Urothelium cell line (cell line): ENCODE measurements at regions not wholly inside any gene's neighbourhood (a gene's known extent, or its start where the extent isn't known, plus 50 kb on each side); places are given as distances from the start of the nearest gene placed in this dataset.

Source experiments
- DNase-seq: peaks from one replicate; pipeline ENCODE4 v3.0.0; 2011; ENCODE audit warnings: low spot score, mixed read lengths
- FAIRE-seq: peaks from 2 replicates; lab custom pipeline; 2011; peaks lifted over from hg19 to GRCh38; lab: Jason Lieb, UNC

DNA sequence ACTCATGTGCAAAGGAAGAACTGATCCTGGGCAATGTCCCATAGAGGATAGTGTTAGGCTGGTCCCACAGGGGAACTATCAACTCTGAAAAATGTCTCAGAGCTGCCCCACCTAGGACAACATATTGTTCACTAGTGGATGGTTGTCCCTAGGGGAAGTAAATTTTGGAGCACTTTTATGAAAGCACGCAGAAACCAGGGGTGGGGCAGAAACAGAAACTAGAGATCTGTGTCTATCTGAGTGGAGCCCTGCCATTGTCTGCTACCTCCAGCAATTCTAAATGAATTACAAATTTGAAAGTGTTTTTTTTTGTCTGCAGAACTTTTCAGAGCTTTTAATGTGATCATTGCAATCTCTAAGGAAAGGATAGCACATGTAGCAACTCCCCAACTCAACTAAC, 357.1 kb upstream of the PROK2 start:
- no peak for FAIRE-seq
- DNase-seq: no peak

DNA sequence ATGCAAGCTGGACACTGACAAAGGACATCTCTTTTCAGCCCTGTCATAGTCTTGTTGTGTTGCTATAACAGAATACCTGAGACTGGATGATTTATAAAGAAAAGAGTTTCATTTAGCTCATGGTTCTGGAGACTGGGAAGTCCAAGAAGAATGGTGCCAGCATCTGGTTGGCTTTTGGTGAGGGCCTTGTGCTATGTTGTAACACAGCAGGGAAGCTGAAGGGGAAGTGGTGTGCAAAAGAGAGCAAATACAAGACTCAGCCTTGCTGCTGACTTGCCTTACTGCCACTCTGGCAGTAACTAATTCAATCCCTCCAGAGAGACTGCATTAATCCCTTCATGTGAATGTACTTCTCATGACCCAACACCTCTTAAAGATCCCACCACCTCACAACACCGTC, 356.3 kb upstream of the PROK2 start:
- DNase-seq (no peak), FAIRE-seq (no peak)

- DNase-seq (no peak), FAIRE-seq (no peak)
Measured at GRCh38 chr3:72139316-72139715, 354.4 kb upstream of the PROK2 start.

DNA sequence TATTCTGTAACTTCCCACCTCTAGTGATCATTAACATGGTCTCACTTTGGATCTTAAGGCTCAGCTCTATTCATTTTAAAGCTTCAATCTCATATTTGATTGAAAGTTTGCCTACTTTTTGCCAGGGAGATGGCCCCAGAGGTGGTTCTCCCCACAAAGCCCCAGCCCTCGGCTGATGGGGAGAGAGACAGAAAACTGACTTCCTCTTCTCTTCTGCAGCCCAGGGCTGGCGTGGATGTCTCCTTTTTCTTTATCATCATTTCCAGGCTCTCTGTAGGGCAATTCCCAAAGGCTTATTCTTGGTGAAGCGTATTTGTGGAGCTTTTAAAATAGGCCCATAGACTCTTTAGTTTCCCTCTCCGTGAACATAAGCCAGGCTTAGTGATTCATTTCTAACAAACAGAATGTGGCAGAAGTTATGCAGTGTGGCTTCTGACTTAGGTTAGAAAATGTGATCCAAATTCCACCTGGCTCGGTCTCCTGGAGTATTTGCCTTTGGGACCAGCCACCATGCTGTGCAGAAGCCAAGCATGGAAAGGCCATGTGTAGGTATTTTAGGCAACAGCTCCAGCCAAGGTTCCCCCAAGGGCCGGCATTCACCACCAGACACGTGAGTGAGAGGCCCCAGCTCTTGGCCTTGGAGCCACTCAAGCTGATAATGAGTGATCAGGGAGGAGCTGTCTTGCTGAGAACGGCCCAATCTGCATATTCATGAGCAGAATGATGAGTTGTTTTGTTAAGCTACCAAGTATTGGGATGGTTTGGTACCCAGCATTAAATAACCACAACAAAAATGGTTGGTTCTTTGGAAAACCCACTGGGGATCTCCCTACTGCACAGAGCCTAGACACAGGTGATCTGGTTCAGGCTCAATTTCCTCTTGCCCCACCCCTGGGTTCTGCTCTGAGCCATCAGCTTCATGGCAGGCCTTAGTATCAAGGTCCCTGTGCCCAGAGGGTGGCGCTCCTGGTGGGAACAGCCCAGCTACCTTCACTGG, 353.2 kb upstream of the PROK2 start:
- DNase-seq: no peak
- no peak for FAIRE-seq

- DNase-seq: no peak
- FAIRE-seq: no peak
Measured at GRCh38 chr3:72135636-72136035, 350.7 kb upstream of the PROK2 start.

DNA sequence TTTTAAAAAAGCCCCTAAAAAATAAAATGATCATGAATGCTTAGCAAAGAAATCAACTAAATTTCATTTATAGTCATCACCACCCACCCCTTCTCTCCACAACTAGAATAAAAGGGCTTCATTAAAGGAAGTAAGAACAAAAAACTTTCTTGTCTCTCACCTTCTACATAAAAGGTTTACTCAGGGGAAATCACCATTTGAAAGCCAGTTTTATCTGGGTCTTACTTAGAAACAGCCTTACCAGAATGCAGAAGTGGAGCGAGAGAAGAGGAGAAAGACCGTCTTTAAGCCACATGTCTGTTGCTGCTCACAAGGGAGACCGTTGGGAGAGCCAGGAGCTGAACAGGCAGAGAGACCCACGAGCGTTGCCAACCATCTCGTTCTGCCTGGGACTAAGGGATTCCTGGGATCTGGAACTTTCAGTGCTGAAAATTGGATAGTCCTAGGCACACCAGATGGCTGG, 350.1 kb upstream of the PROK2 start:
- DNase-seq: no peak
- FAIRE-seq: no peak

DNA sequence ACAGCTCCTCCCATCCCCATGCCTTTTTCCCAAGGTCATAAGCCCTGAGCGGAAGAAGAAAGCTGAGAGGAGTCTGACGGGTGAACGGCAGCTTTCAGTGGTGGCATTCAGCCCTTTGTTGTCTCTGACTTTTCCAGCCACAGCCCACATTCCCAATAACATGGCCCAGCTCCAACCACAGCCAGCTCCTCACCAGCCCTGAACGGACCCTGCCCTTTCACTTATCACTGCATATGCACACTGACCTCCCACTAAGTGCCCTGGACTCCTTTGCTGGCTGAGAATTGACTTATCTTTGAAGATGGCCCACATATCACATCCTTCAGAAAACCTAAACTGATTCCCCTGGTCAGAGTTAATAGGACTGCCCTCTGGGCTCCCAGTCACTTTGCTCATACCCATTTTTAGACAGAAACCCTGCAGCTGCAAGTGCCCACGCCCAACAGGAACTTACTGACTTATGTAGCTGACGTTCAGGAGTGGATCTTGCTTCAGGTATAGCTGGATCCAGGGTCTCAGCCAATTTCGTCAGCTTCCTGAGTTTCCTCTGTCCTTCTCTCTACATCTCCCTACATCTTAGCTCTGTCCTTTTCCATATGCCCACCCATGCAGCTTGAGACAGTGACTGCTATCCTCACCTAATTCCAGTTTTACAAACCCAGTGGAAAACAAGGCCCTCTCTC, 348.5 kb upstream of the PROK2 start:
- DNase-seq (no peak), FAIRE-seq (no peak)

- no peak for FAIRE-seq
Measured at GRCh38 chr3:72131899-72132298, 347.0 kb upstream of the PROK2 start.

GRCh38 chr3:72130565-72130964, 345.6 kb upstream of the PROK2 start:
- no peak for DNase-seq
- no peak for FAIRE-seq

More at GRCh38 chr3:72131899-72132298, 347.0 kb upstream of the PROK2 start:
- no peak for DNase-seq

- FAIRE-seq (peak; percentile 87), DNase-seq (no peak)
Measured at GRCh38 chr3:72129501-72130094, 344.6 kb upstream of the PROK2 start.

DNA sequence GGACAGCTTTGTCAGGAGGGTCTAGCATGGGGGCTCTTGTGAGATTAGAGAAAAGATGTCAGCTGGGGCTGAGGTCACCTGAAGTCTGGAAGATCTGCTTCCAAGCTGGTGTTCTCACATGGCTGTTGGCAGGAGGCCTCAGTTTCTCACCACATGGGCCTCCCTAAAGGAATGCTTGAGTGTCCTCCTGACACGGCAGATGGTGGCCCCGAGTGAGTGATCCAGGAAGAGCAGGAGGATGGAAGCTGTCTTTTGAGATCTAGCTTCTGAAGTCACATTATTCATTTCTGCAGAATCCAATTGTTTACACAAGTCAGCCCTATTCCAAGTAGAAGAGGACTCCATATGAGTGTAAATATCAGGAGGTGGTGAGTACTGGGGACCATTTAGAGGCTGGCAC, 344.0 kb upstream of the PROK2 start:
- no peak for DNase-seq
- FAIRE-seq: no peak

DNA sequence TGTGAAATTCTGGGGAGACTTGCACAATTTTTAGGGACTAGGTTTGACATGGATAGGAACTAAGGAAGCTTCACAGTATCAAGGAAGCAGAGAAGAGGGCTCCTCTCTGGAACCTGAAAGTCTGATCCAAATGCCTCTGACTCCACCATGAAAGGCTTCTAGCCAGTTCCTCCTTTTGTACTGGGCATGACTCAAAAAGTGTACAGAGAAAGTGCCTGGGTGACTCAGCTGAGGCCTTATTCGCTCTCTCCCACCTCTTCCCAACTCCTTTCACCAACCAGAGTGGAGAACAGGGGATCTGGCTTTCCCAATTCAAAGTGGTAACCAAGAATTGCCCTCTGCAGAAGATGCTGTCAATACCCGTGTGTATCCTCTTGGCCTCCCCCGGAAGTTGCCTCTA, 342.9 kb upstream of the PROK2 start:
- DNase-seq: peak; percentile 33
- no peak for FAIRE-seq

GRCh38 chr3:72127224-72127612, 342.3 kb upstream of the PROK2 start:
- DNase-seq (no peak), FAIRE-seq (no peak)

GRCh38 chr3:72126441-72127223, 341.7 kb upstream of the PROK2 start:
- FAIRE-seq: no peak
- no peak for DNase-seq

DNA sequence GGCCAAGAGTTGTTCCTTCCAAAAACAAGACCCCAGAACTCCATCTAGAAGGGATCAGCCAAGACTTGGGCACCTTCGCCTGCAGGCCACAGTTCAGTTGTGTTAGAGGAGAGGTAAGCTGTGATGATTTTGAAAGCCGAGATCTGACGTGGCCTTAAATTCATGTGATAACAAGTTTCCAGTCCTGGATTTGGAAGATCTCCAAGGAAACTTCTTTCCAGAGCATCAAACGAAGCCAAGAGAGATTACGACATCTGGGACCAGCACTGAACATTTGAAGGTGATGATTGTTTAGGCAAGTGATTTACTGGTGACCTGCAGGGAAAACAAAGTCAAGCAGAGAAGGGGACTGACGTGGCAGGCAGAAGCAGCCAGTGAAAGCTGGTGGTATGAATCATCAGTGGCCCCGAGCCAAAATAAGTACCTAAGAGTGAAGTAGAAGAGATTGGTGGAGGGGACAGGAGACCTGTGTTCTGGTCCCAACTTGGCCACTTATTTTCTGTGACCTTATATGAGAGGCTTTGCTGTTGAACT, 339.0 kb upstream of the PROK2 start:
- DNase-seq: peak; percentile 90
- peak; percentile 66 for FAIRE-seq

DNA sequence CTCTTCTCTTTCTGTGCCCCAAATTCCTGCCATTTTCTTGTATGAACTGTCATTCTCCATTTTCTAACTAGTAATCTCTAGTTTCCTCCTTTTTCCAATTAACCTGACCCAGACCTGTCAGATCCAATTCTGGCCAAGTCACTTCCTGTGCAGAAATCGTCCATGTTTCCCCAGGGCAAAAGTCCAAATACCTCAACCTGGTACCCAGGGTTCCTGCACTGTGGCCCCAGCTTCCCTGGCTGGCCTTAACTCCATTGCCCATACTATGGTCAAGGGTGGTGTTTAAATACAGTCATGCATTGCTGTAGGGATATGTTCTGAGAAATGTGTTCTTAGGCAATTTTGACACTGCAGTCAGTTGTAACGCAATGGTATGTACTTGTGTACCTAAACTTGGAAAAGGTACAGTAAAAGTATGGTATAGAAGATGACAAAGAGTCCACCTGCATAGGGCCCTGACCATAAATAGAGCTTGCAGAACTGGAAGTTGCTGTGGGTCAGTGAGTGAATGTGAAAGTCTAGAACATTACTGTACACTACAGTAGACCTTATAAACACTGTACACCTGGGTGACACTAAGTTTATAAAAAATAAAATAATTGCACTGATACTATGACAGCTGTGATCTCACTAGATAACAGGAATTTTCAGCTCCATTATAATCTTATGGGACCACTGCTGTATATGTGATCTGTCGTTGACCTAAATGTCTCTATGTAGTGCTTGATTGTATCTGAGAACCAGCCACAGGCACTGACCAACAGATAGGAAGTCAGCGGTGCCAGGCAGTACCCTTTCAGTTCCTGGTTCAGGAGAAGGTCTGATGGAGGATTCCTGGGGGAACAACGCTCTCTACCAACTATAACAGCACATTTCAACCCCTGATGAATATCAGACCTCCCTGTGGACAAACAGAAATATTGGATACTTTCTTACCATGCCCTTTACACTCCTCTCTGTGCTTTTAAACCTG, 336.1 kb upstream of the PROK2 start:
- FAIRE-seq (no peak), DNase-seq (no peak)

- DNase-seq: no peak
- FAIRE-seq: no peak
Measured at GRCh38 chr3:72120039-72120438, 335.1 kb upstream of the PROK2 start.

GRCh38 chr3:72118628-72119027, 333.7 kb upstream of the PROK2 start:
- DNase-seq (no peak), FAIRE-seq (no peak)

GRCh38 chr3:72116226-72116625, 331.3 kb upstream of the PROK2 start:
- DNase-seq: no peak
- FAIRE-seq: no peak
